ENCODE measurements at regions not wholly inside any gene's neighbourhood (a gene's known extent, or its start where the extent isn't known, plus 50 kb on each side); places are given as distances from the start of the nearest gene placed in this dataset.

DNA sequence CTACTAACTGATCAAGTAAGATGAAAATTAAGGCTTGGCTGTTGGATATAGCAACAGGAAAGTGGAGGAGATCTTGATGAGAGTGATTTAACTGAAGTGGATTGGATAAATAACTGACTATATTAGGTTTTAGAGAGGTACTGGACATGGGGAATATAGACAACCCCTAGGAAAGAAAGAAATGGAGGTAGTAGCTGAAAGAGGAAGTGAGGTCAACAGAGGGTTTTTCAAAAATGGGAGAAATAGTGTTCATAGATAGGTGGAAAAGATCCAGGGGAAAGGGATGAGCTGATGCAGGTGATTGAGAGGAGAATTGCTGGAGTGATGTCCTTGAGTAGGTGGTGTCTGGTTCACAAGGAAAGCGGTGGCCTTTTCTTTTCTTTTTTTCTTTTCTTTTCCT lies 69.9 kb upstream of the PSME4 start (continued):
- TF ChIP-seq EZH2 (IDR thresholded peaks at IDR 0.05; ENCODE audit: low read depth, low read length, severe bottlenecking), result no peak

All from H1 (cell line).